GM12875 (cell line): ENCODE measurements at regions not wholly inside any gene's neighbourhood (a gene's known extent, or its start where the extent isn't known, plus 50 kb on each side); places are given as distances from the start of the nearest gene placed in this dataset.
"Not testable (repeated sequence)": the region's sequence is repeated elsewhere in the genome, so short reads cannot be mapped to it uniquely, and the experiment has no call there.

Source experiments
- H3K4me3 ChIP-seq: one replicate; pipeline ENCODE4 v1.5.1; 2011; ENCODE audit warnings: low read depth, low read length, control low read depth
- TF ChIP-seq, protein P1 (sequence below): IDR thresholded peaks from 2 replicates; pipeline ENCODE4 v1.5.1; 2011; ENCODE audit warnings: low read depth, mild to moderate bottlenecking, control low read depth, inconsistent platforms, low read length, moderate library complexity, borderline replicate concordance; ENCODE audit not compliant: insufficient read depth

DNA sequence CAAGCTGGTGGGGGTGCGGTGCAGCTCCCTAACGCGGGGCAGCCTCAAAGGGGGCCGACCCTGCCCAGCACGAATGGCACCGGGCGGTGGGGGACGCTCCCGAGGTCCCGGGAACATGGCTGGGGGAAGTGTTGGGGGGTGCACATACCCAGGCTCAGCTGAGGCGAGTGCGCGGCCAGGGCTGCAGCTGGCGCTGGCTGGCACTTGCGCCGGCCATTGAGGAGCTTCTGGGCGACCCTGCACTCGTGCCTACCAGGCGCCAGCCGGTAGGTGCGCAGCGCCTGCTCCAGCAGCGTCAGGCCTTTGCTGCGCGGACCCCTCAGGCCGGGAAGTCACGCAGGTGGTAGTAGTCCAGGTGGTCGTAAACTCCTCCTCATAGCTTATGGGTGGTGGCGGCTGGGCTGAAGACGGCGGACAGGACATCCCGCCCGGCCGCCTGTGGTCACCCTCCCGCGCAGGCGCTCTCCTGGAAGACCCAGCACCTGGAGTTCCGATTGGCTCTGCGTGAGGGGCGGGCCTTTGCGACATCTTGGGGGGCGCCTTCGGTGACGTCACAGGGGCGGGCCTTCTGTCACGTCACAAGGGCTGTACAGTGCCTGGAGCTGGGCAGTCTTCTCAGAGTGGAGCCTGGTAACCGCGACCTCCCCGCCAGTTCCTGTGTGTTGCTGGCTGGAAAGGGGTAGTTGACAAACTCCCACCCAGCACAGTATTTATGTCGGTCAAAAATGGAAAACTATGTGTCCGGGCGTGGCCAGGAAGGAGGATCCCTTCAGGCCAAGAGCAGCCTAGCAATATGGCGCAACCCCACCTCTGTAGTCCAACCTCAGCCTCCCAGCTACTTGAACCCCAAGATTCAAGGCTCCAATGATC, 74.5 kb upstream of the ERV3-1 start:
- peak overlapping the region; percentile 85 for H3K4me3 ChIP-seq
- TF ChIP-seq, protein P1, sequence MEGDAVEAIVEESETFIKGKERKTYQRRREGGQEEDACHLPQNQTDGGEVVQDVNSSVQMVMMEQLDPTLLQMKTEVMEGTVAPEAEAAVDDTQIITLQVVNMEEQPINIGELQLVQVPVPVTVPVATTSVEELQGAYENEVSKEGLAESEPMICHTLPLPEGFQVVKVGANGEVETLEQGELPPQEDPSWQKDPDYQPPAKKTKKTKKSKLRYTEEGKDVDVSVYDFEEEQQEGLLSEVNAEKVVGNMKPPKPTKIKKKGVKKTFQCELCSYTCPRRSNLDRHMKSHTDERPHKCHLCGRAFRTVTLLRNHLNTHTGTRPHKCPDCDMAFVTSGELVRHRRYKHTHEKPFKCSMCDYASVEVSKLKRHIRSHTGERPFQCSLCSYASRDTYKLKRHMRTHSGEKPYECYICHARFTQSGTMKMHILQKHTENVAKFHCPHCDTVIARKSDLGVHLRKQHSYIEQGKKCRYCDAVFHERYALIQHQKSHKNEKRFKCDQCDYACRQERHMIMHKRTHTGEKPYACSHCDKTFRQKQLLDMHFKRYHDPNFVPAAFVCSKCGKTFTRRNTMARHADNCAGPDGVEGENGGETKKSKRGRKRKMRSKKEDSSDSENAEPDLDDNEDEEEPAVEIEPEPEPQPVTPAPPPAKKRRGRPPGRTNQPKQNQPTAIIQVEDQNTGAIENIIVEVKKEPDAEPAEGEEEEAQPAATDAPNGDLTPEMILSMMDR: 0 out of 2 replicates have a peak, but pooled peaks have one; percentile 19

DNA sequence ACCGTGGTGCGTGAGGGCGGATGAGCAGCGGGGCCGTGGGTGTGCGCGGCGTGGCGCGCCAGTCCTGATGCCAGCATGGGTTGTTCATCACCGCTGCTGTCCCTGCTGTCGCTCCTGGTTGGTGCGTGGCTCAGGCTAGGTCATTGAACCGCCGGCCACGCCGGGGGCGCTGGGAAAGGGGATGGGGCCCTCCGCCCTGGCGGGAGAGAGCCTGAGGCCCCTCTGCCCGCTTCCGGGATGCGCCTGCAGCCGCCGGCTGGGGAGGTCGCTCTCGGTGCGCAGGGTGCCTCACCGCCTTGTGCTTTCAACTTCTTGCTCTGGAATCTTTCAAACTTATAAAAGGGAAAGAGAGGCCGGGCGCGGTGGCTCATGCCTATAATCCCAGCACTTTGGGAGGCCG, 68.5 kb upstream of the ERV3-1 start:
- not testable (repeated sequence) for H3K4me3 ChIP-seq

- not testable (repeated sequence) for H3K4me3 ChIP-seq
Observed at GRCh38 chr7:65073160-65073559, 66.7 kb upstream of the ERV3-1 start.

DNA sequence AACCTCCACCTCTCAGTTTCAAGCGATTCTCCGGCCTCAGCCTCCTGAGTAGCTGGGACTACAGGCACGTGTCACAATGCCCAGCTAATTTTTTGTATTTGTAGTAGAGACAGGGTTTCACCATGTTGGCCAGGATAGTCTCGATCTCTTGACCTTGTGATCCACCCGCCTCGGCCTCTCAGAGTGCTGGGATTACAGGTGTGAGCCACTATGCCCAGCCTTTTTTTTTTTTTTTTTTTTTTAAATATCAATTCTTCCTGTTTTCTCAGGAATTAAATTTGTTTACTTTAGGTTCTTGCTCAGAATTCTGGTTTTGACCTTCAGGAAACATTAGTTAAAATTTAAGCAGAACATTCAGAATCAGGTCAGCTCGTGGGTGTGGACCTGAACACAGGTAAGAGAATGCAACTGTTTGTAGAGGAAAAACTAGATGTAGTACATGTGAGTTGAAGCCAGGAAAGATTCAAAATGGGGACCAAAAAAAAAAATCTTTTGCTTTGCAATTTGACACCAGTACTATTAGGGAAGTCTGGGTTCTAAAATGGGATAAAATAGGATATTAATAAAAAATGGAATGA, 65.5 kb upstream of the ERV3-1 start:
- H3K4me3 ChIP-seq: not testable (repeated sequence)

GRCh38 chr7:65069476-65069875, 63.0 kb upstream of the ERV3-1 start:
- not testable (repeated sequence) for H3K4me3 ChIP-seq

DNA sequence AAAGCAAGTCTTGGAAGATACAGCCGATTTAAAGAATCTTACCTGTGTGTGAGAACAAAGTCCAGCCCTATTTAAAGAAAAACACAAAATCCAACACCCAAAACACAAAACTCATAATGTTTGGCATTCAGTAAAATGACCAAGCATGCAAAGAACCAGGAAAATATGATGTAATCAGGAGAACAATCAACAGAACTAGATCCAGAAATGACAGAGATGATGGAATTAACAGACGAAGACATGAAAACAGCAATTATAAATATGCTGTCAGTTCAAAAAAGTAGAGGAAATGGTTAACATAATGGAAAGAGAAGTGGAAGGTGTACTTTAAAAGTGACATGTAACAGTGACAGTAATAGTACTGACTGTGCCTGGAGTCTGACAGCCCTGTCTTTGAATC, 56.1 kb upstream of the ERV3-1 start:
- not testable (repeated sequence) for H3K4me3 ChIP-seq

- H3K4me3 ChIP-seq: not testable (repeated sequence)
Observed at GRCh38 chr7:65059247-65059646, 52.8 kb upstream of the ERV3-1 start.
